Stomach (tissue), 8 donors: ENCODE measurements at regions not wholly inside any gene's neighbourhood (a gene's known extent, or its start where the extent isn't known, plus 50 kb on each side); places are given as distances from the start of the nearest gene placed in this dataset.

Source experiments
- DNase-seq, 2 donors: peaks; one replicate each; pipeline versions ENCODE4 v3.0.0 to v3.0.0-alpha.2; 2013 to 2019
- H3K27ac ChIP-seq, 5 donors: fragments of 200-600 bp in 4 of 5; sonication (generic) in 4 of 5; one replicate each; pipeline ENCODE4 v1.5.1; 2013 to 2019; ENCODE audit warnings: mild to moderate bottlenecking in 1 of 5, moderate library complexity in 1 of 5
- H3K27me3 ChIP-seq, 3 donors: fragments of 200-600 bp; sonication (generic); one replicate each; pipeline ENCODE4 v1.5.1; 2017 to 2019; ENCODE audit warnings: mixed run types in 1 of 3
- H3K36me3 ChIP-seq, 4 donors: fragments of 200-600 bp; sonication (generic); 1 replicate in 3 of 4; 2 replicates in 1 of 4; pipeline ENCODE4 v1.5.1; 2016 to 2019
- H3K4me1 ChIP-seq, 4 donors: fragments of 200-600 bp; sonication (generic); one replicate each; pipeline ENCODE4 v1.5.1; 2016 to 2019
- H3K4me3 ChIP-seq, 4 donors: fragments of 200-600 bp; sonication (generic) in 3 of 4; one replicate each; pipeline ENCODE4 v1.5.1; 2016 to 2019; ENCODE audit warnings: mild to moderate bottlenecking in 1 of 4
- H3K9me3 ChIP-seq, 4 donors: fragments of 200-600 bp; sonication (generic); one replicate each; pipeline ENCODE4 v1.5.1; 2016 to 2019
- EP300 ChIP-seq: sonication (generic); formaldehyde crosslinking; IDR thresholded peaks from one replicate; pipeline ENCODE4 v1.6.1; 2017; ENCODE audit warnings: antibody characterized with exemption
- POLR2A ChIP-seq, 4 donors: fragments of 450-650 bp; IDR thresholded peaks; one replicate each; pipeline ENCODE4 v1.6.1; 2016; ENCODE audit warnings: antibody characterized with exemption in 4 of 4, control low read depth in 2 of 4, mild to moderate bottlenecking in 1 of 4, moderate library complexity in 1 of 4
- POLR2AphosphoS5 ChIP-seq, 3 donors: sonication (generic); formaldehyde crosslinking; IDR thresholded peaks; one replicate each; pipeline ENCODE4 v1.6.1; 2016; ENCODE audit warnings: antibody characterized with exemption in 3 of 3
- WGBS, 5 donors: extraction: QIAGEN DNeasy Blood & Tissue Kit in 3 of 5; methylation state at CpG; one replicate each; pipeline versions ENCODE4 v1.1.5 to v1.1.7; 2013 to 2018; 5-methylcytosine and 5-hydroxymethylcytosine counted together
- intact Hi-C: fragments of 100-400 bp; cut with DNase I; formaldehyde crosslinking; loops from one replicate; pipeline ENCODE4 v1.15.1; 2023; ENCODE audit warnings: low total_unique reads
- TF ChIP-seq, protein P1 (sequence below), 7 experiments: fragments of 450-650 bp in 4 of 7; fragments of 200-600 bp in 3 of 7; sonication (generic) in 3 of 7; IDR thresholded peaks; one replicate each; pipeline ENCODE4 v1.5.1; 2016 to 2019; ENCODE audit warnings: antibody characterized with exemption in 7 of 7, control low read depth in 2 of 7, mild to moderate bottlenecking in 1 of 7
- donor health status: healthy with polysubstance abuse.
- donor health status: Bipolar disorder and iron deficiency.
- donor health status: healthy.

DNA sequence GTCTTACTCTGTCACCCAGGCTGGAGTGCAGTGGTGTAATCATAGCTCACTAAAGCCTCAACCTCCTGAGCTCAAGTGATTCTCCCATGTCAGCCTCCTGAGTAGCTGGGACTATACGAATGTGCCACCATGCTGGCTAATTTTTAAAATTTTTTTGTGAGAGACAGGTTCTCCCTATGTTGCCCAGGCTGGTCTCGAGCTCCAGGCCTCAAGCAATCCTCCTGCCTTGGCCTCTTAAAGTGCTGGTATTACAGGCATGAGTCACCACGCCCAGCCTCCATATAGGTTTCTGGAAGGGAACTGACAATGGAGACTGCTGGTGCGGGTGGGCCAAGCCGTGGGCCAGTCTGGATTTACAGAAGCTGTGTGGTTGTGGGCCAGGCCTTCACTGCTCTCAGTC is 189.2 kb downstream of the URI1 start:
- H3K4me3 ChIP-seq, result no peak overlapping the region
- intact Hi-C loops, result no loop called here
- H3K27me3 ChIP-seq, result no peaks in the 10 kb centered on the region
- DNase-seq, result no peak
- H3K4me1 ChIP-seq, result no peaks in the 10 kb centered on the region
- TF ChIP-seq POLR2A (IDR thresholded peaks at IDR 0.05) (no peak), EP300 (no peak)
- TF ChIP-seq, protein P1, sequence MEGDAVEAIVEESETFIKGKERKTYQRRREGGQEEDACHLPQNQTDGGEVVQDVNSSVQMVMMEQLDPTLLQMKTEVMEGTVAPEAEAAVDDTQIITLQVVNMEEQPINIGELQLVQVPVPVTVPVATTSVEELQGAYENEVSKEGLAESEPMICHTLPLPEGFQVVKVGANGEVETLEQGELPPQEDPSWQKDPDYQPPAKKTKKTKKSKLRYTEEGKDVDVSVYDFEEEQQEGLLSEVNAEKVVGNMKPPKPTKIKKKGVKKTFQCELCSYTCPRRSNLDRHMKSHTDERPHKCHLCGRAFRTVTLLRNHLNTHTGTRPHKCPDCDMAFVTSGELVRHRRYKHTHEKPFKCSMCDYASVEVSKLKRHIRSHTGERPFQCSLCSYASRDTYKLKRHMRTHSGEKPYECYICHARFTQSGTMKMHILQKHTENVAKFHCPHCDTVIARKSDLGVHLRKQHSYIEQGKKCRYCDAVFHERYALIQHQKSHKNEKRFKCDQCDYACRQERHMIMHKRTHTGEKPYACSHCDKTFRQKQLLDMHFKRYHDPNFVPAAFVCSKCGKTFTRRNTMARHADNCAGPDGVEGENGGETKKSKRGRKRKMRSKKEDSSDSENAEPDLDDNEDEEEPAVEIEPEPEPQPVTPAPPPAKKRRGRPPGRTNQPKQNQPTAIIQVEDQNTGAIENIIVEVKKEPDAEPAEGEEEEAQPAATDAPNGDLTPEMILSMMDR (IDR thresholded peaks at IDR 0.05), result no peak
- WGBS, 5 donors, result 70 to 86% (median 82%) methylated on average over 5 of the region's 5 CpGs
- no peak overlapping the region for H3K27ac ChIP-seq
- H3K36me3 ChIP-seq, result no peaks in the 10 kb centered on the region
- no peaks in the 10 kb centered on the region for H3K9me3 ChIP-seq

DNA sequence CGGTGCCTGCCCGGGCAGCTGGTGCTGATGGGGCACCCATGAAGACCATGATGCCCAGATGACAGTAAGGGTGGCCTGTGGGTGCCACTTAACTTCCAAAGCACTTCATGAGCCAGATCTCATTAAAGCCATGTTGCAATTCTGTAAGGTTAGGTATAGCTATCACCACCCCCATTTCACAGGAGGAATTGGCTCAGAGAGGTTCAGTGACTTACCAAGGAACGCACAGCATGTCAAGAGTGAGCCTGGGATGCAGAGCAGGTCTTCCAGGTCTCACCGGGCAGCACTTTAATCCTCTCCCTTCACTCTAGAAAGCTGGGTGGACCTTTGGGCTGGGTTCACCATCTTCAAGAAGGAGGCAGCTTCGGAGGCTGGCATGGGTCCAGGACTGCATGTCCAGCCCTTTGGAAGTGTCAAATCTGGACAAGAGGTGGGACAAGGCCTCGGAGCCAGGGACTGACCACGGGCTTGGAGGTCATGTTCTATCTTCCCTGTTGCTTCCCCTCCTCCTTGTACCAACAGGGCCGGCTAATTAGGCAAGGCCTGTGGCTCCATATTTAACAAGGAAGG is 189.8 kb downstream of the URI1 start:
- no peaks in the 10 kb centered on the region for H3K9me3 ChIP-seq
- TF ChIP-seq POLR2A (IDR thresholded peaks at IDR 0.05) (no peak), POLR2AphosphoS5 (IDR thresholded peaks at IDR 0.05) (no peak), EP300 (no peak)
- TF ChIP-seq, protein P1 (IDR thresholded peaks at IDR 0.05), result no peak
- no peaks in the 10 kb centered on the region for H3K27me3 ChIP-seq
- WGBS, 5 donors, result 83 to 91% (median 85%) methylated on average over 5 to 8 of the region's 8 CpGs
- H3K27ac ChIP-seq, result no peak overlapping the region
- no peak overlapping the region for H3K4me3 ChIP-seq
- intact Hi-C loops, result no loop called here
- H3K36me3 ChIP-seq, result no peaks in the 10 kb centered on the region
- no peak for DNase-seq
- no peaks in the 10 kb centered on the region for H3K4me1 ChIP-seq

DNA sequence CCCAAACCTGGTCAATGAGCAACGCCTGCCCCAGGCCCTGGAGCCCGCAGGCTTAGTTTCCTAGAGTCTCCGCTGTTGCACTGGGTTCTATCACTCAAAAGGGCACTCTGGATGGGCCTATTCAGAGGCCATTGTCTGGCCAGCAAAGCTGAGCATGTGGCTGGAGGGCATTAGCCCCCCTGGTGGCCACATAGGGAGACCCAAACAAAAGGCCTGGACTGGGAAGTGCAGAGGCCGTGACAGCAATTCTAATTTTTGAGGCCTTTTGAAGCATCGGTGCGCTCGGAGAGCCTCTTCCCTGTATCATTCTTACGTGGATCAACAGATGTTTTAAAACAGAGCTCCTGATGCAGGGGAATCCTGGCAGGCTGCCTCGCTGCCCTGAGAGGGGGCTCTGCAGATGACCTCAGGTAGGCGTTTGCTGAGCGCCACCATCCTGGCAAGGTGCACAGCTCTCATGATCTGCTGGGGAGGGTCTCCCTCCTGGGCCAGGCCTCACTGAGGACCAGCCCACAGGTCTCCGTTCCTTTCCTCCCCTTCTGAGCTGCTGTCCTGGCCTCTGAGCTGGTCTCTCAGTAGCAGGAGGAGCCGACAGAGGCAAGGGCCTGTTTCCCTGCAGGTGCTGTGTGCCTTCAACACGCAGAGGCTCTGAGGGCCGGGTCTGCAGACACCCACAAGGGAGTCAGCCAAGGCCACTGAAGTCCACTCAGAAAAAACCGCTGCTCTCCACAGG is 190.5 kb downstream of the URI1 start:
- Histone ChIP-seq H3K9me3 (no peaks in the 10 kb centered on the region), H3K27me3 (no peaks in the 10 kb centered on the region), H3K4me1 (no peaks in the 10 kb centered on the region), H3K27ac (no peak overlapping the region), H3K4me3 (no peak overlapping the region), H3K36me3 (no peaks in the 10 kb centered on the region)
- WGBS, 5 donors, result 85 to 89% (median 89%) methylated on average over 13 to 16 of the region's 16 CpGs
- TF ChIP-seq EP300, result no peak
- TF ChIP-seq POLR2AphosphoS5 (IDR thresholded peaks at IDR 0.05), result no peak
- no peak for TF ChIP-seq POLR2A (IDR thresholded peaks at IDR 0.05)
- TF ChIP-seq, protein P1 (IDR thresholded peaks at IDR 0.05), result no peak
- no peak for DNase-seq
- intact Hi-C loops, result no loop called here

DNA sequence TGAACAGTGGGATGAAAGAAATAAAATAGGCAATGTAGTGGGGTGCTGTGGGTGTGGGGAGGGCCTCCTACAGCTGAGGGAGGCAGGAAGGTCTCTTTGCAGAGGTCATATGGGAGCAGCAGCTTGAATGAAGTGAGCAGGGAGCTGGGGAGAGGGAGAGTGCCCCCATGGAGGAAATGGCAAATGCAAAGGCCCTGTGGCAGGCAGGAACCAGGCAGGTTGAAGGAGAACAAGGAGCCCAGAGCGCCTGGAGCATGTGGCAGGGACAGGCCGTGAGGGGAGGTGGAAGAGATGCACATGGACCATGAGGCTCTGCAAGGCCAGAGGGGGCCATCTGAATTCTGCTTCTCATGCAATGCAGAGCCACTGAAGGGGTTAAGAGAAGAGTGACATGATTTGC is 191.8 kb downstream of the URI1 start:
- Histone ChIP-seq H3K4me3 (no peak overlapping the region), H3K27me3 (no peaks in the 10 kb centered on the region), H3K9me3 (no peaks in the 10 kb centered on the region), H3K4me1 (no peaks in the 10 kb centered on the region), H3K27ac (no peak overlapping the region), H3K36me3 (no peaks in the 10 kb centered on the region)
- TF ChIP-seq, protein P1 (IDR thresholded peaks at IDR 0.05), result no peak
- TF ChIP-seq POLR2AphosphoS5 (IDR thresholded peaks at IDR 0.05) (no peak), POLR2A (IDR thresholded peaks at IDR 0.05) (no peak), EP300 (no peak)
- intact Hi-C loops, result no loop called here
- WGBS, 5 donors, result 76 to 94% (median 86%) methylated on average over 2 of the region's 2 CpGs
- DNase-seq, result no peak
